SU-DHL-6 (cell line): ENCODE measurements at regions not wholly inside any gene's neighbourhood (a gene's known extent, or its start where the extent isn't known, plus 50 kb on each side); places are given as distances from the start of the nearest gene placed in this dataset.

Source experiments
- CTCF ChIP-seq: fragments of 200-600 bp; sonication (generic); IDR thresholded peaks from one replicate; pipeline ENCODE4 v1.5.1; 2017; ENCODE audit warnings: antibody characterized with exemption, mild to moderate bottlenecking, low read length, moderate library complexity; ENCODE audit not compliant: insufficient read depth, poor library complexity, severe bottlenecking
- EZH2phosphoT487 ChIP-seq: fragments of 200-600 bp; sonication (generic), shearing (Covaris generic); conservative IDR thresholded peaks from 2 replicates; pipeline ENCODE4 v1.6.1; 2018; ENCODE audit warnings: mild to moderate bottlenecking, antibody characterized with exemption, low read length, moderate library complexity, mixed read lengths

- TF ChIP-seq EZH2phosphoT487 (no peak), CTCF (no peak)
Observed at GRCh38 chr6:25057111-25057905, 121.5 kb upstream of the RIPOR2 start.
